Activated naive CD4-positive, alpha-beta T cell treated with anti-CD3 and anti-CD28 coated beads for 36 hours (primary cell): ENCODE measurements at regions not wholly inside any gene's neighbourhood (a gene's known extent, or its start where the extent isn't known, plus 50 kb on each side); places are given as distances from the start of the nearest gene placed in this dataset.

ENCODE experiments used
- CTCF ChIA-PET: fragments of 350-600 bp; sonication (Branson Sonifier 250); formaldehyde crosslinking; loops from one replicate; lab custom pipeline; 2021; ENCODE audit warnings: antibody characterized with exemption; lab: Charles Lee
- DNase-seq: peaks from one replicate; pipeline ENCODE4 v3.0.0-alpha.2; 2020
- H3K27ac Mint-ChIP-seq: one replicate; pipeline ENCODE4 v1.8.0; 2021; ENCODE audit warnings: mild to moderate bottlenecking, mixed read lengths
- H3K27me3 Mint-ChIP-seq: one replicate; pipeline ENCODE4 v1.8.0; 2021; ENCODE audit warnings: low read depth, mixed read lengths
- H3K36me3 Mint-ChIP-seq: one replicate; pipeline ENCODE4 v1.8.0; 2021; ENCODE audit warnings: low read depth, mixed read lengths
- H3K4me1 Mint-ChIP-seq: one replicate; pipeline ENCODE4 v1.8.0; 2021; ENCODE audit warnings: low read depth, mixed read lengths
- H3K4me3 Mint-ChIP-seq: one replicate; pipeline ENCODE4 v1.8.0; 2021; ENCODE audit warnings: mild to moderate bottlenecking, moderate library complexity, mixed read lengths
- H3K9me3 Mint-ChIP-seq: one replicate; pipeline ENCODE4 v1.8.0; 2021; ENCODE audit warnings: mixed read lengths
- intact Hi-C: fragments of 100-400 bp; cut with micrococcal nuclease; formaldehyde crosslinking; loops from one replicate; pipeline ENCODE4 v1.15.1; 2023

- no peak for DNase-seq
- Mint-ChIP-seq H3K4me3 (no peak overlapping the region), H3K27me3 (peaks cover 10% of the 10 kb centered on the region), H3K36me3 (no peaks in the 10 kb centered on the region), H3K27ac (no peak overlapping the region), H3K4me1 (no peaks in the 10 kb centered on the region), H3K9me3 (no peaks in the 10 kb centered on the region)
- CTCF ChIA-PET: no interaction called here
- intact Hi-C loops: no loop called here
Measured at GRCh38 chr5:5078009-5078897, 61.9 kb upstream of the ADAMTS16 start.

GRCh38 chr5:5079876-5080275 is 60.3 kb upstream of the ADAMTS16 start:
- H3K4me3 Mint-ChIP-seq: no peak overlapping the region
- H3K9me3 Mint-ChIP-seq: no peaks in the 10 kb centered on the region
- H3K4me1 Mint-ChIP-seq: no peaks in the 10 kb centered on the region
- H3K36me3 Mint-ChIP-seq: no peaks in the 10 kb centered on the region
- DNase-seq: no peak
- intact Hi-C loops: no loop called here
- no peak overlapping the region for H3K27ac Mint-ChIP-seq
- H3K27me3 Mint-ChIP-seq: peaks cover 10% of the 10 kb centered on the region
- CTCF ChIA-PET: no interaction called here

- Mint-ChIP-seq H3K27ac (no peak overlapping the region), H3K36me3 (no peaks in the 10 kb centered on the region), H3K4me3 (no peak overlapping the region), H3K9me3 (no peaks in the 10 kb centered on the region), H3K4me1 (no peaks in the 10 kb centered on the region), H3K27me3 (peaks cover 10% of the 10 kb centered on the region)
- CTCF ChIA-PET: no interaction called here
- intact Hi-C loops: no loop called here
- DNase-seq: no peak
Measured at GRCh38 chr5:5080790-5081189, 59.3 kb upstream of the ADAMTS16 start.

GRCh38 chr5:5085381-5085780 is 54.7 kb upstream of the ADAMTS16 start:
- CTCF ChIA-PET: no interaction called here
- no peaks in the 10 kb centered on the region for H3K4me1 Mint-ChIP-seq
- intact Hi-C loops: no loop called here
- H3K27ac Mint-ChIP-seq: no peak overlapping the region
- H3K27me3 Mint-ChIP-seq: no peaks in the 10 kb centered on the region
- no peaks in the 10 kb centered on the region for H3K9me3 Mint-ChIP-seq
- H3K4me3 Mint-ChIP-seq: no peak overlapping the region
- H3K36me3 Mint-ChIP-seq: no peaks in the 10 kb centered on the region
- DNase-seq: no peak

GRCh38 chr5:5089895-5090649 is 50.1 kb upstream of the ADAMTS16 start:
- no peak overlapping the region for H3K4me3 Mint-ChIP-seq

More at GRCh38 chr5:5089895-5090649, 50.1 kb upstream of the ADAMTS16 start:
- Mint-ChIP-seq H3K27ac (no peak overlapping the region), H3K36me3 (no peaks in the 10 kb centered on the region), H3K27me3 (no peaks in the 10 kb centered on the region), H3K4me1 (no peaks in the 10 kb centered on the region), H3K9me3 (no peaks in the 10 kb centered on the region)
- DNase-seq: no peak
- CTCF ChIA-PET: no interaction called here
- intact Hi-C loops: no loop called here
